ENCODE measurements at regions not wholly inside any gene's neighbourhood (a gene's known extent, or its start where the extent isn't known, plus 50 kb on each side); places are given as distances from the start of the nearest gene placed in this dataset.

DNA sequence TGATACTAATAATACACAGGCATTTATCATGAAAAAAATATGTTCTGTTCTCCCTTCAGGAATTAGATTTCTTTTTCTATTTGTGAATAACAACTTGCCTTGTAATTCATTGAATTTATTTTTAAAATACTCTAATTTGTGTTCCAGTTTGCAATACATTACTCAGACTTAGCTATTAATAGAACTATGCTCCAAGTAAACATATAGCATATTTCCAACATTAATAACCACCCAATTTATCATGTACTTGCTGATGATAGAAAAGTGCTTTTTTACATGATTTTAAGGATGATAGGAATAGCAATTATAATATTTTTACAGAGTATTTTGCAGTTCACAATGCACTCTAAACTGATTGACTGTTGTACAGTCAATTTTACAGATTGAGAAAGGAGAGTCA lies 338.8 kb upstream of the SEMA3D start:
- H3K79me2 ChIP-seq (ENCODE audit: control insufficient read depth in 1 of 2, insufficient read depth in 2 of 2, low read length in 2 of 2) = no peaks in the 10 kb centered on the region
- CTCF ChIA-PET (ENCODE audit: partially characterized antibody) = interaction anchor here (0.8 kb wide), 1 partner anchor 27 kb away, joined by 3 read pairs; no protein-coding TSS in a partner anchor
- no peak overlapping the region for H3K23ac ChIP-seq (ENCODE audit: insufficient read length)
- H3K56ac ChIP-seq (replicated peaks; ENCODE audit: insufficient read length, low read depth, low read length) = no peak overlapping the region
- H2BK15ac ChIP-seq (ENCODE audit: low read length) = no peak overlapping the region
- no peaks in the 10 kb centered on the region for H3K36me3 ChIP-seq (ENCODE audit: control insufficient read depth in 2 of 4, insufficient read depth in 4 of 4, low read length in 3 of 4)
- no peak overlapping the region for H4K91ac ChIP-seq (replicated peaks; ENCODE audit: insufficient read length, low read length)
- H3K79me1 ChIP-seq (ENCODE audit: low read depth, low read length) = no peaks in the 10 kb centered on the region
- H4K20me1 ChIP-seq (replicated peaks in 1 of 2; ENCODE audit: control insufficient read depth in 1 of 2, insufficient read depth in 2 of 2, low read length in 2 of 2) = no peaks in the 10 kb centered on the region
- no peak overlapping the region for H4K8ac ChIP-seq (ENCODE audit: extremely low read depth, insufficient read depth, low read length)
- FAIRE-seq = no peak
- H3K9ac ChIP-seq (replicated peaks in 1 of 4; ENCODE audit: extremely low read depth in 1 of 4, low read depth in 3 of 4, low read length in 3 of 4) = no peak overlapping the region
- no peak overlapping the region for H2AK5ac ChIP-seq (ENCODE audit: low read depth, low read length)
- DNase-seq (ENCODE audit: low read depth in 1 of 2, low spot score in 2 of 2) = no peak
- H2BK12ac ChIP-seq (ENCODE audit: low read depth, low read length) = no peak overlapping the region
- no peak overlapping the region for H2BK120ac ChIP-seq (replicated peaks; ENCODE audit: low read depth, low read length)
- no peak overlapping the region for H2BK20ac ChIP-seq (ENCODE audit: low read length)
- POLR2A ChIA-PET (ENCODE audit: partially characterized antibody) = no interaction called here
- no peak overlapping the region for H3K4ac ChIP-seq (replicated peaks; ENCODE audit: insufficient read length, low read depth, low read length)
- no peak overlapping the region for H3K4me2 ChIP-seq (ENCODE audit: insufficient read depth in 1 of 2, low read depth in 2 of 2, low read length in 2 of 2)
- H3K18ac ChIP-seq (ENCODE audit: extremely low read depth, low read length) = no peak overlapping the region
- no peaks in the 10 kb centered on the region for H3K27me3 ChIP-seq (replicated peaks in 1 of 4; ENCODE audit: control insufficient read depth in 3 of 4, extremely low read depth in 1 of 4, insufficient read depth in 3 of 4, low read length in 3 of 4)
- H3K4me1 ChIP-seq (replicated peaks in 1 of 4; ENCODE audit: control insufficient read depth in 3 of 4, insufficient read depth in 4 of 4, low read length in 3 of 4) = no peaks in the 10 kb centered on the region
- no peaks in the 10 kb centered on the region for H3K9me3 ChIP-seq (ENCODE audit: insufficient read depth in 2 of 2, low read depth in 1 of 2, low read length in 1 of 2)
- H3K27ac ChIP-seq (ENCODE audit: low read depth, low read length) = no peak overlapping the region
- H3K14ac ChIP-seq (ENCODE audit: insufficient read length) = no peak overlapping the region
- H3K23me2 ChIP-seq (ENCODE audit: low read depth, low read length) = no peaks in the 10 kb centered on the region
- no peak overlapping the region for H2BK5ac ChIP-seq (ENCODE audit: low read depth, low read length)
- H4K5ac ChIP-seq (ENCODE audit: insufficient read length, low read depth, low read length) = no peak overlapping the region
- H2AFZ ChIP-seq (ENCODE audit: low read length) = no peak overlapping the region
- TF ChIP-seq POLR2AphosphoS5 (IDR thresholded peaks at IDR 0.05; ENCODE audit: low read depth, low read length) (no peak), RAD21 (IDR thresholded peaks at IDR 0.05 in 1 of 2, conservative IDR thresholded peaks at IDR 0.05 in 1 of 2; ENCODE audit: low read depth in 2 of 2, low read length in 2 of 2) (no peak), EGR1 (IDR thresholded peaks at IDR 0.05; ENCODE audit: borderline replicate concordance, low read depth, low read length) (no peak), GABPA (IDR thresholded peaks at IDR 0.05; ENCODE audit: borderline replicate concordance, insufficient read depth, low read length) (no peak), TAF7 (optimal IDR thresholded peaks at IDR 0.05; ENCODE audit: borderline replicate concordance, low read depth, low read length) (no peak), SP2 (IDR thresholded peaks at IDR 0.05; ENCODE audit: low read length) (no peak), POU5F1 (IDR thresholded peaks at IDR 0.05; ENCODE audit: low read depth, low read length) (no peak), RXRA (IDR thresholded peaks at IDR 0.05; ENCODE audit: insufficient read depth, low read depth, low read length) (no peak), POLR2A (IDR thresholded peaks at IDR 0.05; ENCODE audit: control extremely low read depth in 1 of 2, low read depth in 2 of 2, low read length in 2 of 2) (no peak), ASH2L (IDR thresholded peaks at IDR 0.05; ENCODE audit: low read length) (no peak), TCF12 (IDR thresholded peaks at IDR 0.05; ENCODE audit: low read depth, low read length) (no peak), SIRT6 (IDR thresholded peaks at IDR 0.05; ENCODE audit: low read length) (no peak), HDAC2 (IDR thresholded peaks at IDR 0.05; ENCODE audit: borderline replicate concordance in 1 of 2, low read depth in 2 of 2, low read length in 2 of 2) (no peak), SRF (IDR thresholded peaks at IDR 0.05; ENCODE audit: low read depth, low read length) (no peak), EP300 (IDR thresholded peaks at IDR 0.05; ENCODE audit: borderline replicate concordance in 1 of 2, low read depth in 2 of 2, low read length in 2 of 2) (no peak)
- TF ChIP-seq, protein P1, sequence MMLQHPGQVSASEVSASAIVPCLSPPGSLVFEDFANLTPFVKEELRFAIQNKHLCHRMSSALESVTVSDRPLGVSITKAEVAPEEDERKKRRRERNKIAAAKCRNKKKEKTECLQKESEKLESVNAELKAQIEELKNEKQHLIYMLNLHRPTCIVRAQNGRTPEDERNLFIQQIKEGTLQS (IDR thresholded peaks at IDR 0.05; ENCODE audit: insufficient read depth, low read depth, low read length) = no peak
- H3K4me3 ChIP-seq (ENCODE audit: extremely low read depth in 1 of 4, insufficient read depth in 2 of 4, low read depth in 3 of 4, low read length in 4 of 4) = no peak overlapping the region

Data from H1 (cell line).